H1 (cell line): ENCODE measurements at regions not wholly inside any gene's neighbourhood (a gene's known extent, or its start where the extent isn't known, plus 50 kb on each side); places are given as distances from the start of the nearest gene placed in this dataset.

ENCODE experiments used
- CTCF ChIA-PET: fragments of 300-600 bp; sonication (Branson Sonifier 250); formaldehyde crosslinking; loops from one replicate; lab custom pipeline; 2021; ENCODE audit not compliant: partially characterized antibody; lab: Charles Lee
- POLR2A ChIA-PET: fragments of 300-600 bp; sonication (Branson Sonifier 250); formaldehyde crosslinking; loops from one replicate; lab custom pipeline; 2021; ENCODE audit warnings: inconsistent platforms; ENCODE audit not compliant: partially characterized antibody; lab: Charles Lee
- DNase-seq, 2 experiments: peaks; one replicate each; pipeline versions ENCODE4 v3.0.0 to v3.0.0-alpha.2; 2010 to 2022; ENCODE audit warnings: low spot score in 2 of 2, low read depth in 1 of 2, mixed read lengths in 1 of 2
- FAIRE-seq: peaks from 2 replicates; lab custom pipeline; 2011; peaks lifted over from hg19 to GRCh38; lab: Jason Lieb, UNC
- H2AFZ ChIP-seq: 2 replicates; pipeline ENCODE4 v1.8.1; 2012; ENCODE audit warnings: low read length, inconsistent platforms
- H2AK5ac ChIP-seq: 2 replicates; pipeline ENCODE4 v1.6.1; 2013; ENCODE audit warnings: low read depth, low read length
- H2BK120ac ChIP-seq: replicated peaks from 2 replicates; pipeline ENCODE3; 2013; ENCODE audit warnings: low read depth, low read length, inconsistent platforms
- H2BK12ac ChIP-seq: 2 replicates; pipeline ENCODE4 v1.6.1; 2013; ENCODE audit warnings: low read depth, low read length
- H2BK15ac ChIP-seq: 2 replicates; pipeline ENCODE4 v1.6.1; 2013; ENCODE audit warnings: low read length
- H2BK20ac ChIP-seq: 2 replicates; pipeline ENCODE4 v1.6.1; 2013; ENCODE audit warnings: low read length
- H2BK5ac ChIP-seq: 2 replicates; pipeline ENCODE4 v1.6.1; 2013; ENCODE audit warnings: low read depth, low read length
- H3K14ac ChIP-seq: 2 replicates; pipeline ENCODE4 v1.6.1; 2013; ENCODE audit warnings: inconsistent platforms; ENCODE audit not compliant: insufficient read length
- H3K18ac ChIP-seq: 2 replicates; pipeline ENCODE4 v1.6.1; 2013; ENCODE audit warnings: low read length; ENCODE audit errors: extremely low read depth
- H3K23ac ChIP-seq: 2 replicates; pipeline ENCODE4 v1.6.1; 2013; ENCODE audit warnings: inconsistent platforms; ENCODE audit not compliant: insufficient read length
- H3K23me2 ChIP-seq: 2 replicates; pipeline ENCODE4 v1.6.1; 2013; ENCODE audit warnings: low read depth, low read length
- H3K27ac ChIP-seq: 2 replicates; pipeline ENCODE4 v1.6.1; 2011; ENCODE audit warnings: low read depth, low read length, inconsistent platforms
- H3K27me3 ChIP-seq, 4 experiments: replicated peaks in 1 of 4; 1 replicate in 1 of 4; 2 replicates in 3 of 4; pipeline versions ENCODE4 v1.6.1 to v1.8.1; 2011 to 2013; ENCODE audit warnings: low read length in 3 of 4, mild to moderate bottlenecking in 3 of 4, inconsistent platforms in 2 of 4, mixed read lengths in 2 of 4, moderate library complexity in 1 of 4; ENCODE audit not compliant: control insufficient read depth in 3 of 4, insufficient read depth in 3 of 4; ENCODE audit errors: extremely low read depth in 1 of 4
- H3K36me3 ChIP-seq, 4 experiments: 2 replicates each; pipeline versions ENCODE4 v1.6.1 to v1.8.1; 2011 to 2013; ENCODE audit warnings: mild to moderate bottlenecking in 4 of 4, low read length in 3 of 4, moderate library complexity in 2 of 4, control low read depth in 1 of 4, inconsistent platforms in 1 of 4; ENCODE audit not compliant: insufficient read depth in 4 of 4, control insufficient read depth in 2 of 4
- H3K4ac ChIP-seq: replicated peaks from 2 replicates; pipeline ENCODE3; 2013; ENCODE audit warnings: low read length, low read depth, mixed read lengths, inconsistent platforms; ENCODE audit not compliant: insufficient read length
- H3K4me1 ChIP-seq, 4 experiments: replicated peaks in 1 of 4; 1 replicate in 1 of 4; 2 replicates in 3 of 4; pipeline versions ENCODE4 v1.6.1 to v1.8.1; 2011 to 2013; ENCODE audit warnings: low read length in 3 of 4, inconsistent platforms in 2 of 4, mixed read lengths in 1 of 4; ENCODE audit not compliant: insufficient read depth in 4 of 4, control insufficient read depth in 3 of 4
- H3K4me2 ChIP-seq, 2 experiments: 2 replicates each; pipeline versions ENCODE4 v1.6.1 to v1.8.1; 2011 to 2013; ENCODE audit warnings: low read depth in 2 of 2, low read length in 2 of 2, control low read depth in 1 of 2, inconsistent platforms in 1 of 2, mild to moderate bottlenecking in 1 of 2; ENCODE audit not compliant: insufficient read depth in 1 of 2
- H3K4me3 ChIP-seq, 4 experiments: fragments of 200-600, 300-600 bp in 1 of 4; sonication (generic), shearing (Covaris generic), sonication (Bioruptor Twin) in 1 of 4; 2 replicates each; pipeline versions ENCODE4 v1.5.1 to v1.8.1; 2011 to 2016; ENCODE audit warnings: low read length in 4 of 4, low read depth in 3 of 4, control low read depth in 2 of 4, inconsistent platforms in 2 of 4, mild to moderate bottlenecking in 2 of 4, mixed read lengths in 1 of 4, moderate library complexity in 1 of 4; ENCODE audit not compliant: insufficient read depth in 2 of 4; ENCODE audit errors: extremely low read depth in 1 of 4
- H3K56ac ChIP-seq: replicated peaks from 2 replicates; pipeline ENCODE3; 2013; ENCODE audit warnings: low read depth, mild to moderate bottlenecking, mixed read lengths, low read length, inconsistent platforms; ENCODE audit not compliant: insufficient read length
- H3K79me1 ChIP-seq: 2 replicates; pipeline ENCODE4 v1.6.1; 2013; ENCODE audit warnings: low read depth, low read length, control low read depth
- H3K79me2 ChIP-seq, 2 experiments: 2 replicates each; pipeline versions ENCODE4 v1.6.1 to v1.8.1; 2012 to 2013; ENCODE audit warnings: low read length in 2 of 2, mild to moderate bottlenecking in 2 of 2, inconsistent platforms in 1 of 2; ENCODE audit not compliant: insufficient read depth in 2 of 2, control insufficient read depth in 1 of 2
- H3K9ac ChIP-seq, 4 experiments: replicated peaks in 1 of 4; 1 replicate in 1 of 4; 2 replicates in 3 of 4; pipeline versions ENCODE4 v1.6.1 to v1.8.1; 2011 to 2013; ENCODE audit warnings: low read depth in 3 of 4, low read length in 3 of 4, control low read depth in 2 of 4, mild to moderate bottlenecking in 2 of 4, moderate library complexity in 2 of 4, inconsistent platforms in 1 of 4; ENCODE audit errors: extremely low read depth in 1 of 4
- H3K9me3 ChIP-seq, 2 experiments: 2 replicates each; pipeline versions ENCODE4 v1.6.1 to v1.8.1; 2012 to 2013; ENCODE audit warnings: mild to moderate bottlenecking in 2 of 2, moderate library complexity in 2 of 2, control low read depth in 1 of 2, inconsistent platforms in 1 of 2, low read depth in 1 of 2, low read length in 1 of 2, mixed read lengths in 1 of 2; ENCODE audit not compliant: insufficient read depth in 2 of 2
- H4K20me1 ChIP-seq, 2 experiments: replicated peaks in 1 of 2; 2 replicates each; pipeline versions ENCODE3 to v1.8.1; 2011 to 2013; ENCODE audit warnings: inconsistent platforms in 2 of 2, low read length in 2 of 2, mild to moderate bottlenecking in 1 of 2; ENCODE audit not compliant: insufficient read depth in 2 of 2, control insufficient read depth in 1 of 2
- H4K5ac ChIP-seq: 2 replicates; pipeline ENCODE4 v1.6.1; 2013; ENCODE audit warnings: low read length, low read depth, mixed read lengths, inconsistent platforms; ENCODE audit not compliant: insufficient read length
- H4K8ac ChIP-seq: 2 replicates; pipeline ENCODE4 v1.8.0; 2013; ENCODE audit warnings: mild to moderate bottlenecking, moderate library complexity, low read length, inconsistent platforms; ENCODE audit not compliant: insufficient read depth; ENCODE audit errors: extremely low read depth
- H4K91ac ChIP-seq: replicated peaks from 2 replicates; pipeline ENCODE3; 2013; ENCODE audit warnings: low read length, mixed read lengths, inconsistent platforms; ENCODE audit not compliant: insufficient read length
- CEBPB ChIP-seq: IDR thresholded peaks from 2 replicates; pipeline ENCODE4 v1.6.1; 2012; ENCODE audit warnings: low read depth, low read length
- KDM5A ChIP-seq: fragments of 200-600 bp; IDR thresholded peaks from 2 replicates; pipeline ENCODE4 v1.7.1; 2012; ENCODE audit warnings: mild to moderate bottlenecking, low read length, inconsistent platforms, mixed read lengths
- SAP30 ChIP-seq: fragments of 300-600 bp; sonication (generic); IDR thresholded peaks from 2 replicates; pipeline ENCODE4 v1.7.1; 2012; ENCODE audit warnings: low read length, moderate library complexity, mild to moderate bottlenecking, inconsistent platforms; ENCODE audit not compliant: insufficient read depth, insufficient replicate concordance
- WGBS, 2 experiments: shearing (Covaris generic) in 1 of 2; methylation state at CpG; one replicate each; pipeline versions ENCODE4 v1.1.6 to v1.1.7; 2013 to 2015; ENCODE audit warnings: low lambda C conversion rate in 2 of 2, mixed read lengths in 2 of 2, inconsistent platforms in 1 of 2, low coverage in 1 of 2, missing lambda C conversion rate in 1 of 2; ENCODE audit not compliant: insufficient replicate concordance in 2 of 2, insufficient coverage in 1 of 2, insufficient read length in 1 of 2; ENCODE audit errors: extremely low coverage in 1 of 2, missing lambda C conversion rate in 1 of 2; 5-methylcytosine and 5-hydroxymethylcytosine counted together

GRCh38 chr1:106289265-106289928, 767.1 kb upstream of the PRMT6 start:
- Histone ChIP-seq H3K9me3 (no peaks in the 10 kb centered on the region), H3K23me2 (no peaks in the 10 kb centered on the region), H2BK5ac (no peak overlapping the region), H4K91ac (no peak overlapping the region), H3K4ac (no peak overlapping the region), H3K56ac (no peak overlapping the region), H2BK15ac (no peak overlapping the region), H4K8ac (no peak overlapping the region), H3K27ac (no peak overlapping the region), H2AK5ac (no peak overlapping the region), H2BK120ac (no peak overlapping the region), H3K9ac (no peak overlapping the region), H3K14ac (no peak overlapping the region), H3K79me1 (no peaks in the 10 kb centered on the region), H4K5ac (no peak overlapping the region), H3K79me2 (no peaks in the 10 kb centered on the region), H2BK20ac (no peak overlapping the region), H3K27me3 (no peaks in the 10 kb centered on the region), H3K4me3 (no peak overlapping the region), H3K36me3 (no peaks in the 10 kb centered on the region), H2BK12ac (no peak overlapping the region), H3K18ac (no peak overlapping the region), H2AFZ (no peak overlapping the region)
- WGBS, 2 experiments, result 95% methylated on average over 3 of the region's 3 CpGs; no CpG with 5 or more reads in 1 of the 2 experiments
- DNase-seq (no peak), FAIRE-seq (no peak)
- ChIA-PET POLR2A (no interaction called here), CTCF (interaction anchor here (0.6 kb wide), 1 partner anchor 1762 kb away, joined by 4 read pairs; no protein-coding TSS in a partner anchor)
- TF ChIP-seq CEBPB (peak; percentile 69; the same call in 1 of the 2 replicates), SAP30 (no peak), KDM5A (no peak)
- TF ChIP-seq, all 59 proteins: peak for 1
- H4K20me1 ChIP-seq, result no peaks in the 10 kb centered on the region
- no peaks in the 10 kb centered on the region for H3K4me1 ChIP-seq
- no peak overlapping the region for H3K23ac ChIP-seq
- no peak overlapping the region for H3K4me2 ChIP-seq
